OCI-LY3 (cell line): ENCODE measurements at regions not wholly inside any gene's neighbourhood (a gene's known extent, or its start where the extent isn't known, plus 50 kb on each side); places are given as distances from the start of the nearest gene placed in this dataset.
"Not testable (repeated sequence)": the region's sequence is repeated elsewhere in the genome, so short reads cannot be mapped to it uniquely, and the experiment has no call there.

Experiments
- CTCF ChIP-seq: fragments of 200-600, 300-600 bp; sonication (generic); IDR thresholded peaks from 2 replicates; pipeline ENCODE4 v1.5.1; 2014; ENCODE audit warnings: antibody characterized with exemption, low read length, low read depth
- EZH2phosphoT487 ChIP-seq: fragments of 200-600 bp; shearing (Covaris generic); IDR thresholded peaks from 2 replicates; pipeline ENCODE4 v1.6.1; 2018; ENCODE audit warnings: antibody characterized with exemption, mixed run types, low read depth

- TF ChIP-seq CTCF, EZH2phosphoT487: not testable (repeated sequence)
These were observed 112.3 kb downstream of the MYCN start for GRCh38 chr2:16052571-16053052.
